ENCODE measurements at regions not wholly inside any gene's neighbourhood (a gene's known extent, or its start where the extent isn't known, plus 50 kb on each side); places are given as distances from the start of the nearest gene placed in this dataset.

DNA sequence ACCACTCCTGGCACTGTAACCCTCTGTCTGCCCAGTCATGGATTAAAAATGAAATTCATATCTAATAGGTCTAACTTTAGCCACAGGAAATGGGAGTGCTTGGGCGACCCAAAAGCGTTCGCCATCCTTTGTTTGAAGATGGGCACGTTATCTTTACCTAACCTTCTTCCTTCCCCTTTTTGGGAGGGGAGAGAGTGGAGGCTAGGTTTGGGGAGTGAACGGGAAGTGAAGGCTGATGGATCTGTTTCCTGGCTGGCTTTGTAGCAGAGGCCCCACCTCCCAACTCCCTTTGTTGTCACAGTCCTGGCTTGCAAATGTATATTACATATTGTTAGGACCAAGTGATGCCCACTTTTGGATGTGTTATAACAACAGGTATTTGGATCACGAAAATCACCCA is 98.1 kb upstream of the ARHGEF3 start:
- DNase-seq (ENCODE audit: low read depth in 2 of 2) = peak; percentile 17 to 79

DNA sequence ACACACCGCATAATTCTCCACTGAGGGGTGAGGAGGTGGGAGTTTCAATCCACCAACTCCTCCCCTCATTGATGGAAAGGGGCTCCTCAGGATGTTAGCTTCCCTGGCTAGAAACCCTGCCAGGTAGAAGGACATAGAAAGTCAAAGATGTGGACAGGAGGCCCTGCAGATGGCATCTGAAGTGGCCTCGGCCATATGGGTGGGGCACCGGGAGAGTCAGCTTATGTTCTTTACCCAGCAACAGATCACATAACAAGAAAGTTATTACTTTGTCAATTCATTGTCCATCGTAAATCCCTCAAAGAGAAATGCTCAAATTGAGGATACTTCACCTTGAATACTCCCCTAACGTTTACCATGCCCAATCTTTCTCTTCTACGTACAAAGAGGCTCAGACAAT is 97.3 kb upstream of the ARHGEF3 start:
- DNase-seq (ENCODE audit: low read depth in 2 of 2) = no peak

DNA sequence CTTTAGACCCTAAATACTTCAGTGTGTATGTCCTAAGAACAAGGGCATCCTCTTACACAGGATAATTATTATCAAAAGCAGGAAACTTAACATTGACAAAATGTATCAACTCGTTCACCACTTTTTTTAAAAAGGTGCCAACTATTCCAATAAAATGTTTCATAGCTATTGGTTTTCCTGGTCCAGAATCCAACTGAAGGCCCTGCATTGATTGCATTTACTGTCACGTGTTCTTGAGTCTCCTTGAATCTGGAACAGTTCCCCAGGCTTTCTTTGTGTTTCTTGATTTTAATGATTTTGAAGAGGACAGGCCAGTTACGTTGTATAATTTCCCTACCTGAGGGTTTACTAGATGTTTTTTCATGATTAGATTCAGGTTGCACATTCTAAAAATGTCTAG is 94.6 kb upstream of the ARHGEF3 start:
- no peak for DNase-seq (ENCODE audit: low read depth in 2 of 2)

DNA sequence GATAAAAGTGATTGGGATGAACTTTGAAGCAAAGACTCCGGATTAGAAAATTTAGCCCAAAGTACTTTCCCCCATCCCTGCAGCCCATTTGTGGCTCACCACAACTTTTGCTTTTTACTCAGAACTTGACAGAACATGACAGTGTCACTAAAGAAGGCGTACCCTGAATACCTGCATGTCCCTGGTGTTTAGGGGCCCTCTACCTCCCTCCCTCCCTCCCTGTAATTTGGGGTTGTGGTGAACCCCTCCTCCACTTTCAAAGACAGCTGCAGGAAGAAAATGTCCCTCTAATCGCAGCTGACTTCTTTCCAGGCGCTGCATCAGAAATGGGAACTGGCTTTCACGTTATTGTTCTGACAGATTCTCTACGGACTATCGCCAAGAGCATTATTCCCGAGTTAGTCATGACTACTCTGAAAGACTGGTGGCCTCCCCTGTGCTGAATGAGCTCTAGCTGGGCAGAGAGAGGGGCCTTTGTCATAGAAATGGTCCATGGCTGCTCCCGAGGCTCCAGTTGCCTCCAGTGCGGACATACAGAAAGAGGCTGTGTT is 93.2 kb upstream of the ARHGEF3 start:
- no peak for DNase-seq (ENCODE audit: low read depth in 2 of 2)

DNA sequence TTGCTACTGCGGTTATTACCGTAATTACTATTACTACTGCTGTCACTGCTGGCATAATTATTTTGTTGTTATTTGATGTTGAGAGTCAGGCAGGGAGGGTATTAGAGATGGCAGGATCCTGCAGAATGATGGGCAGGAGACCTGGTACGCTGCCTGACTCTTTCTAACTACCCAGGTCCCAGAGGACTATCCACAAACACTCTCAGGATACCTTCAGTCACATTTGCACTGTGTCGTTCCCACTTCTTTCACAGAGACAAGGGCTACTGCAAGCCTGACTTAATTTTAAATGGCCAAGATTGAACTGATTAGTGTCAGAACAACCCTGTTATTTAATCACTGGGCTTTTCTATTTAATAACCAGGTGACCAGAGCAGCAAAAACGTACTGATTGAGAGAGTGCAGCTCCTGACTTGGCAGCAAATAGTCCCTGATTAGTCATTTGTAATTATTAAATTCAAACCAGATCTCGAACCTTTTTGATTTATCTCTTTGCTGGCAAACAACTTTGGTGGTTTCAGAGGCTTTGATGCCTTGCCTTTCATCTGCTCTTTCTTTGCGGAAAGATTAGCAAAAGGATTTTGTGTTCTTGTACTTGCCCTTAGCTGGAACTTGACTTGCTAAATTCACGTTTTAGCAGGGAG is 88.8 kb upstream of the ARHGEF3 start:
- DNase-seq (ENCODE audit: low read depth in 2 of 2) = no peak

DNA sequence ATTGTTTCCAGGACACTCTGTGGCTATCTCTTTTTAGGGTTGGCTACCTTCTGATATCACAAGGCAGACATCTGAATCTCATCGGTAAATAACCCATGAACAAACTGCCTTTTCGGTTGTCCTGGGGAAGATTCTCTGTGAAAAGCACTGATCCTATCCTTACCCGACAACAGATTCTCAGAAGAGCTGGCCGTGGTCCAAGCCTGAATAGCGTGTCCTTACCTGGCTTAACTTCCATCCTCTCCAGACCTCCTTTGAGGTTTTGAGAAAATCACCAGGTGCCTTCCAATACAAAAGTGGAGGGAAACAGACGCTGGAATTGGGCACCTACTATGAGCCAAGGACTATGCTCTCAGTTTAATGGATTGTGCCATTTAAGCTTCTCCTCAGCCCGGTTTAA is 87.4 kb upstream of the ARHGEF3 start:
- DNase-seq (ENCODE audit: low read depth in 2 of 2) = no peak

DNA sequence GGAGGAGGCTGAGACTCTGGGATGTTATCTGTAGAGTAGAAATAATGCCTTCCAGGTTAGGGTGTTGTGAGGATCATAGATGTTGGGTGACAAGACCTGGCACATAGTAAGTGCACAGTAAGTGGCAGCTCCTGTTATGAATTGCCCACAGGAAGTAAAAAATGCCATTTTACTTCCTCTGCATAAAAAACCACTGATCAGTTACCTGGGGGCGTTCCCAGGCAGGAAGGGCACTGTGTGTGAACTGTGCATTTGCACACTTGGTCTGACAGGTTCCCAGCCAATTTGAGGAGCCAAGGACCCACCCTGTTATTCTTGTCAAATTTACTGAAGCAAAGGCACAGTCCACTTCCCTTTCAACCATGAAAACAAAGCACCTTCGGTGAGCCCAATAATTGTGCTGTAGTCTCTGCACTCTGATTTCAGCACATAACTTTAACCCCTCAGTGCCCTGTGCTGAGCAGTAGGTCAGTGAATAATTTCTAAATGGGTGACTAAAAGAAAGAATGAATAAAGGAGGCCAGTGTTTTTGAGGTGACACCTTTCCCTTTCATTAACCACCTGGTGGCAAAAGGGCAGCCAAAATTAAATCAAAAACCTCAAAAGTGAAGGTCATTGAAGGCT is 85.8 kb upstream of the ARHGEF3 start:
- DNase-seq (ENCODE audit: low read depth in 2 of 2) = no peak

DNA sequence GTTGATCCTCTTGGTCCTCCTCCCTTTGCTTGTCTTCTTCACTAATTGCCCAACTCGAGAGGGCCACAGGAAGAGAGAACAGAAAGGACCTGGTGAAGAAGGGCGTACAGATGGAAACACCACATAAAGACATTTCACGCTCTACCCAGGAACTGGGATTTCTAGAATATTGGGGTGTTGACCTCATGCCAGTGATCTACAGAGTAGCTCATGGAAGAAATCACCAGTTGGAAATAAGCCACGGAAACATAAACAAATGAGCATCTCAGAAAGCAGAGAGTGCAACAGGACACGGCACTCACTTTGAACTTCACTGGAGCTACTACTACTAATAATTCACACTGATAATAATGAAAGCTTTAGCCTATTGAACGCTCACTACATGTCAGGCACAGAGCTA is 84.6 kb upstream of the ARHGEF3 start:
- no peak for DNase-seq (ENCODE audit: low read depth in 2 of 2)

DNA sequence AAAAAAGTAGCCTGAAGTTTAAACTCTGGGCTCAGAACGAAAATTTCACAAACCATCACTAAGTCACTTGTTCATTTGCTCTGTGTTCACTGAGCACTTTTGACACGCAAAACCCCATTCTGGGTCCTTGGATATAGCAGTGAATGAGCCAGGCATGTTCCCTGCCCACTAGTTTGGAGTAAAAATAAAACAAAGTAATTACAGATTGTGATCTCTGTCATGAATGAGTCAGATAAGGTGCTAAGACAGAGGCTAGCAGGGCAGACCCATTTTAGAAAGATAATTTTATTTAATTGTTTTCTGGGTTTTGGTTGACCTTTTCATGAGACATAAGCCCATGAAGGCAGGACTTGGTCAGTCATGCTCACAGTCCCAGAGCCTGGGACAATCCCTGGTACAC is 84.1 kb upstream of the ARHGEF3 start:
- DNase-seq (ENCODE audit: low read depth in 2 of 2) = no peak

DNA sequence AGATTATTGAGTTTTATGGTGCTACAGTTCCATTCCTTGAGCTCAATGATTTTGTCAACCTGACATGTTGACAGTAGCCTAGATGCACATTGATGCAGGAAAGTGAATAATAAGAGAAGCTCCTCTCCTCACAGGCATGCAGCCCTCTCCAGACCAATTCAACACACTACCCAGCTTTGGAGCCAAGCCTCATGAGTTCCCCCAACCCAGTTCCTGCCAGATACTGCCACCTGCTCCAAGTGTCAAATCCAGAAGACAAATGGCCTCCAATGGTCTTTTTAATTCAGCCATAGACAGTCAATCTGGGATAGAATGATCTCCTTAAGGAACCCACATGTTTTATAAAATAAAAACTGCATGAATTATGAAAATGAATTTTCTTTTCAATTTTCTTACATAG is 83.7 kb upstream of the ARHGEF3 start:
- no peak for DNase-seq (ENCODE audit: low read depth in 2 of 2)

DNA sequence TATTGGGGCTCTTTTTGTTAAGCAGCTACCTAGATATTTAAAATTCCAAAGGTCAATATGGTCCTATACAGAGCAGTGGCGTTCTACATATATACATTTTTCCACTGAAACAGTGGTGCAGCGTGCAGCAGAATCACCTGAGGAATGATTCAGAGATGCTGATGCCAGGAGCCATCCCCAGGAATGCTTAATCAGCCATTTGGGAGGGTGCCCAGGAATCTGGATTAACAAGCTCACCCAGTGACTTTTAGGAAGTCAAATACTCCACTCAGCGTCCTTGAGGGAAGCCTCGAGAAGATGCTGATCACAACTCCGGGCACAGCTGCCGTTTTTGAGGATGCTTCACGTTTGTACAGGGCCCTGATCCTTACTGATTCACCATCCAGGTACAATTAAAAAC is 82.6 kb upstream of the ARHGEF3 start:
- DNase-seq (ENCODE audit: low read depth in 2 of 2) = no peak

DNA sequence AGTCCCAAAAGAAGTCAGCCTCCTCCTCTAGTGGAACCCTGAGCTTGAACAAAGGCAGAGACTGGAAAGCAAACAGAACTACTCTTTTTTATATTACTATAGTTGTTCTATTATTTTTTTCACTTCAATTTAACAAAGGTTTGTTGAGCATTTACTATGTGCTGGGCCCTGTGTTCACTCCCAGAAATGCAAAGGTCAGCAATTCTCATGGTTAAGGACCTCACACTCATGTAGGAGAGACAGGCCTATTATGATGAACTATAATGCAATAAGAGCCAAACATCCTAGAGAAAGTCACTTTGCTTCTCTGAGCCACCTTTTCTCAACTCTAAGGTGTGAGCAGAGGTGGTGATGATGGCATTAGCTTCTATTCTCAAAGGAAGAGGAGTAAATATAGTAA is 82.1 kb upstream of the ARHGEF3 start:
- no peak for DNase-seq (ENCODE audit: low read depth in 2 of 2)

DNA sequence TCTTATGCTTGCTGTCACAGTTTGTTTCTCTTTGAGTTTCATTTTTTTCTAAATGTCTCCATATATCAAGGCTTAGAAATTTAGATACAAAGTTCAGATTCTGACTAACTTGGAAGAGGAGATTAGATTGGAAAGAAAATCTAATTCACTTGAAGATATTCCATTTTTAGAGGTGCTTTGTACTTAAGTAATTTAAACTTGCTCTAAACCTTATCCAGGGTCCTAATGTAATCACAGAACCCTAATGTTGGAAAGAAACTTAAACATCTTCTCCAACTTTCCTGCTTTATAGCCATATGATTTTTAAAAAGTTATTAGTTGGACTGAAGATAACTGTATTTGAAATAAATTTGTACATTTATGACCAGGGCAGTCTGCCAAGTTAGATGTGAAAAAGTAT is 81.1 kb upstream of the ARHGEF3 start:
- no peak for DNase-seq (ENCODE audit: low read depth in 2 of 2)

DNA sequence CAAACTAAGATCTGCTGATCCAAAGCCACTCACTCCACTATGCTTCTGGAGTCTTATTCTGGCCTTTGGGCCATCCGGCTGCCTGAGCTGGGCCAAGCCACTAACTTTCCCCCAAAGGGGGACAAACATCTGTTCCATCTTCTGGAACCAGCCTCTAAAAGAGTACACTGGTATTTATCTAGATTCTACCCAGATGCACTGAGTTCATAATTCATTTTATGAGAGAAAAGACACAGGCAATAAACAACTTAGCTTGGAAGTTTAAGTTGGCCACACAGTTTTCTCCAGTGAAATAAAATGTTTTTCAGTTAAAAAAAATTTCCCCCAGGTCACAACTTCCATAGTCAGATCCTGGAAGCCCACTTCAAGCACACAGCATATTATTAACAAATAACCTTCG is 80.1 kb upstream of the ARHGEF3 start:
- DNase-seq (ENCODE audit: low read depth in 2 of 2) = no peak

DNA sequence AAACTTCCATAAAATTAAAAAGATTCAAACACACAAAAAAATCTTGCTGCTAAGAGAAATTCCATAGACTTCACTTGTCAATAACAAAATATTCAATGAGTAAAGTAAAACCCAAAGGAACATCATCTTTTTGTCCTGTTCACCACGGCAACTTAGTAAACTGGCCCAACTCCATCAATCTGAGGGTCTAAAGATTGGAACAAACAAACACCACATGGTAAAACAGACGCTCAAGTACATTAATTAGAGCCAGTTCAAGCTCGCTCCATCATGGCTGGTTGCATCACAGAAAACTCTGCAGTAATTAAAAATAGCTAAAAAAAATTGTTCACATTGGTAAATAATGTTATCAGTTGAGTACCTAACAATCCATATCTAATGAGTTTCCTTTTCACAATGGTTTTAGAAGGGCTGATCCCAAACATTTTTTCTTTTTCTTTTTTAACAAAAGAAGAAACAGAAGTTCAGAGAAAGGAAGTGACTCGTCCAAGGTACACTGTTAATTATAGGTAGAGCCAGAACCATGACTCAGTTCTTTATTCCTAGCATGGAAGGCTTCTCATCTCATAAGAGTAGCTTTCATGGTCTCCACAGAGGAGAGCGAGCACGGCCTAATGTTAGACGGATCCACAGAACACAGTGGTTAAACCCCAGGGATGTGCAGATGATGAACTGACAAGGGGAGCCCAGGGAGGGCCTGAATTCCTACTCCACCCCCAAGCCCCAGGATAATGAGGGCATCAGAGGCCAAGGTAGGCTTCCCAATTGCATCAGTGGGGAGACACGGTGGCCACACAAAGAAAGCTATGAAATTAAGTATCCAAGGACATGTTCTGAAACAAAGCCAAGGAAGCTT is 79.2 kb upstream of the ARHGEF3 start:
- DNase-seq (ENCODE audit: low read depth in 2 of 2) = no peak

DNA sequence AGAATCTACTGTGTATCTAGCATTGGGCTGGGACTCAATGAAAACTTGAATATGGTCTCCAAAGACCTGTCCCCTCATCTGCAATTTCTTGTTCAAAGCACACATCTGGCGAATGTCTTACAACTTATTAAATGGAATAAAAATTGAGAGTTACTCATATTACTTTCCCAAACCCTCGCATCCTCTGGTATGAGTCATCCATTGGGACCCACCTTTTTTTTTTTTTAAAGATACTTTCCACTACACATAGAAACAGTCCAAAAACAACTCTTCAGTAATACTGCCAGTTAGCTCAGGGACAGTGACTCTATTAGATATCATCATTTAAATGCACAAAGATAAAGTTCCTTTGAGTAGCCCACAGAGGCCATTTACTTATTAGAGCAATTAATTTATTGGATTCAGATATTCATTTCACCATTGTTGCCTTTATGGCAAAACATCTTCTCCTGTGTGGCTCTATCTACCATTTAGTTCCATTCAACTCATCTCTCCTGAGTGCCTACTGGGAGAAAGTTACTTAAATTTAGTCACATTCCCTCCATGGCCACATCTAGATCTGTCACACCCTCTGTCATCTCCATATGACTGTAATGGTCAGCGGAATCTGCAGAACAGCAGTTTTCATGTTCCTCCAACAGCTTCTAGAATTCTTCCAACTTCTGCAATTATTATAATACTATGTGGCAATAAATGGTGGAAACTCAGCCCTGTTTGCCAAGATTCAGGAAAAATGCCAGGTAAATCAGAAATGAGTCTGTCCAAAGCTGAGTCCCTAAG is 77.9 kb upstream of the ARHGEF3 start:
- DNase-seq (ENCODE audit: low read depth in 2 of 2) = peak; percentile 67 to 74

DNA sequence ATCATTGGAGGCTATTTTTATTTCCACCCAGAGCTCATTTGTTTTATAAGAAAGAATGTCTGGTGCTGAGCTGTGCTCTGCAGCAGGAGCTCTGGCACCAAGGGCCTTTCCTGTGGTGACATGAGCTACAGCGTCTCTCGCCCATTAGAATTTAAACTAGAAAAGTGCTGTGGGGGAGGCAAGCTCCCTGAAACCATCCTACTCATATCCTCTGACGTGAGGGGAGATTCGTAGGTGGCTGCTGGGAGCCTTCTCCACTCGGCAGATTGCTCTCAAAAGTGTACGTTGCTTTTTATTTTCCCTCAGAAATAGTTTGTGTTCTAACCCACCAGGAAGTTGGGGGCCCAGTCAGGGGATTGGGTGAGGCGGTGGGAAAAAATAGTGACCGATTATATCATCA is 76.3 kb upstream of the ARHGEF3 start:
- DNase-seq (ENCODE audit: low read depth in 2 of 2) = peak; percentile 81 to 82

DNA sequence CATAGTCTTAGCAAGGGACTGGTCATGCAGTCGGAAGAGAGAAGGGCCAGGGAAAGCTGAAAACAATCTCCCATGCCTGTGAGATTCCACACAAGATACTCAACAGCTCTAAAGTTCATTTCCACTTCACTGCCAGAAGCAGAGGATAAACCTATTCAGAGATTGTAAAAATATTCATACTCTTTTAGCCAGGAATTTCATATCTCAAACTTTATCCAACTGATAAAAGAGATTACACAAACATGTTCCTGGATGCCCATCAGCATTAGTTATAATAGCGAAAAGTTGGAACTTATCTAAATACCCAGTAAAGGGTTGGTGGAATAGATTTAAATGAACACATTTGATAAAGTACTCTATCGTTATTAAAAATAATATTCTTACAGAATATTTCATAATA is 75.2 kb upstream of the ARHGEF3 start:
- DNase-seq (ENCODE audit: low read depth in 2 of 2) = no peak

DNA sequence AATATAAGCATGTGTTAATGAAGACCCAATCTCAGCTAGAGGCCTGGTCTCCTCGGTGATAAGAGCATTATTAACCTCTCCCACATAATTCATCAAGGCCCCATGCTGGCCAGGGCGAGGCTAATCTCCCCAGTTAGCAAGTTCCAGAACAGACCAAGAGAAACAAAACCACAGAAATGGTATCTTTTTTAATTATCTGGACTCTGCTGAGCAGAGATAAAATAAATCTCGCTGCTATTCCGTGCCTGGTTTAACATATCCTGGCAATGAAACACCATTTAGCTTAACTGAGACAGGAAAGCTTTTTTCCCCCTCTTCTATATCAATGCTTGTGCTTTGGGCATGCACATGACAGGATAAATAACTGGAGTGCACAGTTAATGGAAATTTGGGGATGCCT is 72.5 kb upstream of the ARHGEF3 start:
- no peak for DNase-seq (ENCODE audit: low read depth in 2 of 2)

DNA sequence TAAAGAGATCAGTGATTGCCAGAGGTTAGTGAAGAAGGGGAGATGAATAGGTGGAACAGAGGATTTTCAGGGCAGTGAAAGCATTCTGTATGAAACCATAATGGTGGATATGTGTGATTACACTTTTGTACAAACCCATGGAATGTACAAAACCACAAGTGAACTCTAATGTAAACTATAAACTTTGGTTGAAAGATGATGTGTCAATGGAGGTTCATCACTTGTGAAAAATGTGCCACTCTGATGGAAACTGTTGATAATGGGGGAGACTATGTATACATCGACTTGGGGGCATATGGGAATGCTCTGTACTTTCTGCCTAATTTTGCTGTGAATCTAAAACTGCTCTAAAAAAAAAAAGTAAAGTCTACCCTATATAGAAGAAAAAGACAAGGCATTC is 68.7 kb upstream of the ARHGEF3 start:
- no peak for DNase-seq (ENCODE audit: low read depth in 2 of 2)

DNA sequence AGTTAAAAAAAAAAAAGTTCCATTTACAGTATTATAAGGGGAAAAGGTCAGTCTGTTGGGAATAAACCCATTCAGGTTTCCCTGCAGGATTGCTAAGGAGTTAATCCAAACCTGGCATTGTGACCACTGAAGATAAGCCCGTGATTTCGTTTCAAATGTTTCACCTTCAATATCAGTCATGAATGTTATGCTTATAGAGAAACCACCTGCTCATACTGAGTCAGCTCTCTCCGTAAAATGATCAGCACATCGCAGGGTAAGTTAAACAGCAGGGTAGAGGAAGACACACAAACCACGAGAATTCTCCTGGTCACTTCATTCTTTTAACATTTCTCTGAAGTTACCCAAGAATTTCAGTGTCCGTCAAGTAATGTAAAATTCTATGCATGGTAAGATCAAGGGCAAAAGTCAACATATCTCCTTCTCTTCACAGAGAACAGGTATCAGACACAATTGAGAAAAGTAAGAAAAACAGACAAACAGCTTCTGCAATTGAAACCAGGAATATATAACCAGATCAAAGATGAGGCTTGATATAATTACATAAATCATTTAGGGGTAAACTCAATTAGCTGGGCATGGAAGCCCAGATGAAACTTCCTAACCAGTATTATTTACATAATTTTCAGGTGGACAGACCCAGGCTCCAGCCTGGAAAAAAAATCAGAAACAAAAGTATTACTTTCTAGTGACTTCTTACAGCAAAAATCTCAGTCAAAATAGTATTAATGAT is 67.6 kb upstream of the ARHGEF3 start:
- DNase-seq (ENCODE audit: low read depth in 2 of 2) = no peak
